KMS-11 (cell line): ENCODE measurements at regions not wholly inside any gene's neighbourhood (a gene's known extent, or its start where the extent isn't known, plus 50 kb on each side); places are given as distances from the start of the nearest gene placed in this dataset.

ENCODE experiments used
- H2AFZ ChIP-seq: fragments of 200-600 bp; sonication (generic); 2 replicates; pipeline ENCODE4 v1.6.1; 2016; ENCODE audit warnings: antibody characterized with exemption, mixed run types, low read depth
- H3K27ac ChIP-seq: fragments of 200-600 bp; sonication (generic); 2 replicates; pipeline ENCODE4 v1.6.1; 2016; ENCODE audit warnings: mild to moderate bottlenecking, mixed run types
- H3K27me3 ChIP-seq: fragments of 200-600 bp; sonication (generic); 2 replicates; pipeline ENCODE4 v1.6.1; 2017; ENCODE audit warnings: mild to moderate bottlenecking, low read depth, mixed run types, moderate library complexity; ENCODE audit not compliant: insufficient read depth
- H3K36me3 ChIP-seq: fragments of 200-600 bp; sonication (generic); 2 replicates; pipeline ENCODE4 v1.6.1; 2017; ENCODE audit warnings: mild to moderate bottlenecking, mixed run types; ENCODE audit not compliant: insufficient read depth
- H3K4me1 ChIP-seq: fragments of 200-600 bp; sonication (generic); 2 replicates; pipeline ENCODE4 v1.6.1; 2016; ENCODE audit warnings: mild to moderate bottlenecking, low read depth, mixed run types; ENCODE audit not compliant: poor library complexity, severe bottlenecking
- H3K4me2 ChIP-seq: fragments of 200-600 bp; sonication (generic); 2 replicates; pipeline ENCODE4 v1.7.0; 2016; ENCODE audit warnings: mild to moderate bottlenecking, mixed run types
- H3K4me3 ChIP-seq: fragments of 200-600 bp; sonication (generic); IDR thresholded peaks from 2 replicates; pipeline ENCODE4 v1.6.1; 2017; ENCODE audit warnings: low read depth, low read length, mixed read lengths; ENCODE audit not compliant: insufficient read depth
- H3K79me2 ChIP-seq: fragments of 200-600 bp; sonication (generic); 2 replicates; pipeline ENCODE4 v1.6.1; 2016; ENCODE audit warnings: low read depth, mixed run types; ENCODE audit not compliant: insufficient read depth
- H3K9ac ChIP-seq: fragments of 200-600 bp; sonication (generic); 2 replicates; pipeline ENCODE4 v1.6.1; 2016; ENCODE audit warnings: mild to moderate bottlenecking, mixed run types
- H4K20me1 ChIP-seq: fragments of 200-600 bp; sonication (generic); 2 replicates; pipeline ENCODE4 v1.6.1; 2016; ENCODE audit warnings: mild to moderate bottlenecking, mixed run types; ENCODE audit not compliant: insufficient read depth
- CTCF ChIP-seq: fragments of 200-600 bp; sonication (generic); conservative IDR thresholded peaks from 2 replicates; pipeline ENCODE4 v1.6.1; 2017; ENCODE audit warnings: low read depth, mild to moderate bottlenecking, antibody characterized with exemption, low read length, moderate library complexity, mixed read lengths

GRCh38 chr10:64010711-64011110 is 489.5 kb downstream of the REEP3 start:
- no peak overlapping the region for H2AFZ ChIP-seq
- H3K9ac ChIP-seq, result no peak overlapping the region
- no peaks in the 10 kb centered on the region for H3K4me1 ChIP-seq
- H3K36me3 ChIP-seq, result no peaks in the 10 kb centered on the region
- H4K20me1 ChIP-seq, result no peaks in the 10 kb centered on the region
- H3K4me2 ChIP-seq, result no peak overlapping the region
- no peak overlapping the region for H3K27ac ChIP-seq
- no peaks in the 10 kb centered on the region for H3K79me2 ChIP-seq
- no peak for TF ChIP-seq CTCF
- H3K27me3 ChIP-seq, result no peaks in the 10 kb centered on the region
- H3K4me3 ChIP-seq, result no peak overlapping the region

- no peak overlapping the region for H3K4me3 ChIP-seq
- no peak for TF ChIP-seq CTCF
- no peaks in the 10 kb centered on the region for H3K36me3 ChIP-seq
- no peaks in the 10 kb centered on the region for H3K4me1 ChIP-seq
- H3K27ac ChIP-seq, result no peak overlapping the region
- H4K20me1 ChIP-seq, result no peaks in the 10 kb centered on the region
- no peak overlapping the region for H2AFZ ChIP-seq
- no peak overlapping the region for H3K9ac ChIP-seq
- no peak overlapping the region for H3K4me2 ChIP-seq
- no peaks in the 10 kb centered on the region for H3K79me2 ChIP-seq
- H3K27me3 ChIP-seq, result no peaks in the 10 kb centered on the region
Observed at GRCh38 chr10:64011912-64012714, 490.9 kb downstream of the REEP3 start.

DNA sequence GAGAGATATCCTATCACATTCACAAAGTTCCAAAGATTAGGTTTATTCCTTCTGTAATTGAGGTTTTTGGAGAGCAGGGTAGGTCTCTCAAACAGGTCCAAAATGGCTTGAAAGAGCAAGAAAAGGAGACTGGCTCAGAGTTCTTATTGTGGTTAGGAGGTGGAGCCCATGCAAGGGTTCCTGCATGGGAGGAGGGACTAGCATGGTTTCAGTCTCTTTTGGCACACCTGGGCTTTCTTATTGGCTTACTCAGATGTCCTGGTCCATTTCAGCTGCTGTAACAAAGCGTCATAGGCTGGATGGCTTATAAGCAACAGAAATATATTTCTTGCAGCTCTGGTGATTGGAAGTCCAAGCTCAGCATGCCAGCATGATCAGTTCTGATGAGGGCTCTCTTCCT is 493.1 kb downstream of the REEP3 start:
- Histone ChIP-seq H4K20me1 (no peaks in the 10 kb centered on the region), H3K27me3 (no peaks in the 10 kb centered on the region), H3K9ac (no peak overlapping the region), H3K27ac (no peak overlapping the region), H3K36me3 (no peaks in the 10 kb centered on the region), H3K4me3 (no peak overlapping the region), H3K4me2 (no peak overlapping the region), H3K79me2 (no peaks in the 10 kb centered on the region), H3K4me1 (no peaks in the 10 kb centered on the region), H2AFZ (no peak overlapping the region)
- no peak for TF ChIP-seq CTCF

DNA sequence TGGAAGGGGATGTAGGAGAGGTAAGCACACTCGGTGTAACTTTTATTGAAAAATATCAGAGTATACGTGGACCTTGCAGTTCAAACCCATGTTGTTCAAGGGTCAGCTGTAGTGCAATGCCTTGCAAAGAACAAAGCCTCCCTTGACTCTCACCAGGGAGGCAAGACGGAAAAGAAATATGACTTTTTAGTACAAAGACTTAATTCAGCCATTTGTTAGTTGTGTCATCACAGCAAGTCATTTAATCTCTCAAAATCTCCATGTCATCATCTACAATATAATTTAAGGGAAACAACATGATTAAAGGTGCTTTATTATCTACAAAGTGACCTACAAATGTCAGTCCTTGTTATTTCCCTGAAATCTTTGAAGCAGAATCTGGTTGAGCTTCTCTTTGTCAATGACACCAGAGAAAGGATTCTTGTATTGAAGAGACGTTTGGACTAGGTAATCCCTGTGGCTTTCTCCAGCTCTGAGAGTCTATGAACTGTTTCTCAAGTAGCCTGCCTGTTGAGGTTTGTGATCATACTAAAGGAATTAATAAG is 502.8 kb downstream of the REEP3 start:
- Histone ChIP-seq H3K27me3 (no peaks in the 10 kb centered on the region), H3K36me3 (no peaks in the 10 kb centered on the region), H2AFZ (no peak overlapping the region), H3K4me2 (no peak overlapping the region), H3K79me2 (no peaks in the 10 kb centered on the region), H3K9ac (no peak overlapping the region), H4K20me1 (no peaks in the 10 kb centered on the region), H3K27ac (no peak overlapping the region), H3K4me1 (no peaks in the 10 kb centered on the region), H3K4me3 (no peak overlapping the region)
- no peak for TF ChIP-seq CTCF
